D341Med (cell line): ENCODE measurements at regions not wholly inside any gene's neighbourhood (a gene's known extent, or its start where the extent isn't known, plus 50 kb on each side); places are given as distances from the start of the nearest gene placed in this dataset.
"Not testable (repeated sequence)": the region's sequence is repeated elsewhere in the genome, so short reads cannot be mapped to it uniquely, and the experiment has no call there.

ENCODE experiments used
- DNase-seq: peaks from one replicate; pipeline ENCODE4 v3.0.0; 2012; ENCODE audit warnings: low spot score

- DNase-seq, result no peak
Measured at GRCh38 chr4:126591583-126591982, 1041.2 kb upstream of the INTU start.

GRCh38 chr4:126592088-126592487, 1040.7 kb upstream of the INTU start:
- DNase-seq, result no peak

GRCh38 chr4:126593626-126594025, 1039.1 kb upstream of the INTU start:
- no peak for DNase-seq

GRCh38 chr4:126595643-126596042, 1037.1 kb upstream of the INTU start:
- no peak for DNase-seq

GRCh38 chr4:126599746-126600145, 1033.0 kb upstream of the INTU start:
- no peak for DNase-seq

- DNase-seq, result no peak
Measured at GRCh38 chr4:126603210-126603609, 1029.5 kb upstream of the INTU start.

- no peak for DNase-seq
Measured at GRCh38 chr4:126603825-126604224, 1028.9 kb upstream of the INTU start.

GRCh38 chr4:126604268-126604867, 1028.4 kb upstream of the INTU start:
- DNase-seq, result peak; percentile 55

GRCh38 chr4:126610933-126611332, 1021.8 kb upstream of the INTU start:
- DNase-seq, result no peak

- DNase-seq, result no peak
Measured at GRCh38 chr4:126611900-126612299, 1020.9 kb upstream of the INTU start.

- DNase-seq, result no peak
Measured at GRCh38 chr4:126614356-126614855, 1018.4 kb upstream of the INTU start.

GRCh38 chr4:126616795-126617194, 1016.0 kb upstream of the INTU start:
- no peak for DNase-seq

- peak; percentile 55 for DNase-seq
Measured at GRCh38 chr4:126627255-126627654, 1005.5 kb upstream of the INTU start.

GRCh38 chr4:126628933-126629332, 1003.8 kb upstream of the INTU start:
- no peak for DNase-seq

- DNase-seq, result no peak
Measured at GRCh38 chr4:126630230-126630629, 1002.5 kb upstream of the INTU start.

GRCh38 chr4:126633306-126633705, 999.5 kb upstream of the INTU start:
- no peak for DNase-seq

- DNase-seq, result no peak
Measured at GRCh38 chr4:126637706-126638105, 995.1 kb upstream of the INTU start.

- DNase-seq, result no peak
Measured at GRCh38 chr4:126647320-126647719, 985.4 kb upstream of the INTU start.

GRCh38 chr4:126647756-126648397, 984.9 kb upstream of the INTU start:
- no peak for DNase-seq

GRCh38 chr4:126658411-126658810, 974.3 kb upstream of the INTU start:
- no peak for DNase-seq

GRCh38 chr4:126661194-126661593, 971.6 kb upstream of the INTU start:
- no peak for DNase-seq

GRCh38 chr4:126664839-126665238, 967.9 kb upstream of the INTU start:
- no peak for DNase-seq

GRCh38 chr4:126670038-126670437, 962.7 kb upstream of the INTU start:
- DNase-seq, result not testable (repeated sequence)

GRCh38 chr4:126678618-126679017, 954.1 kb upstream of the INTU start:
- DNase-seq, result no peak
